ENCODE measurements at regions not wholly inside any gene's neighbourhood (a gene's known extent, or its start where the extent isn't known, plus 50 kb on each side); places are given as distances from the start of the nearest gene placed in this dataset.

- in situ Hi-C loops (cut with HindIII; ENCODE audit: low pct_ligation_motif_present, low pct_unique_long_range_greater_than_20kb, low sequenced_read_pairs): no loop called here
- DNase-seq: no peak
Observed at GRCh38 chr7:94284104-94284503, 110.6 kb upstream of the COL1A2 start.

DNA sequence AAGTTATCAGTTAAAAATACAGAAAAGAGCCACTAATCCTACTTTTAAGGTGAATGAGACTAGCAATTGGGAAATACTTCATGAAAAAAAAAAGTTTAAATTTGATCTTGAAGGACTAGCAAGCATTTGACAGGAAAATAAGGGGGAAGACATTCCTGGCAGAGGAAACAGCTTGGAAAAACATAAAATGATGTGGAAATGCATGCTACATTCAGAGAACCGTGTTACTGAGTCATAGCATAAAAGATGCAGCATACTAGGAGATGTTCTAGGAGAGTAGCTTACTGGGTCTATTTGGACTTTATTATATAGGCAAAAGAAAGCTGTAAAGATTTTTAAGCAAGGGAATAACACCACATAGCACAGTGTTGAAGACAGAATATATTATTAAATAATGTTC lies 108.6 kb upstream of the COL1A2 start:
- in situ Hi-C loops (cut with HindIII; ENCODE audit: low pct_ligation_motif_present, low pct_unique_long_range_greater_than_20kb, low sequenced_read_pairs): no loop called here
- DNase-seq: no peak

GRCh38 chr7:94288096-94288495 lies 106.6 kb upstream of the COL1A2 start:
- no peak for DNase-seq
- in situ Hi-C loops (cut with HindIII; ENCODE audit: low pct_ligation_motif_present, low pct_unique_long_range_greater_than_20kb, low sequenced_read_pairs): no loop called here

- DNase-seq: peak; percentile 89
- in situ Hi-C loops (cut with HindIII; ENCODE audit: low pct_ligation_motif_present, low pct_unique_long_range_greater_than_20kb, low sequenced_read_pairs): no loop called here
Observed at GRCh38 chr7:94289071-94289470, 105.6 kb upstream of the COL1A2 start.

GRCh38 chr7:94294471-94295131 lies 100.1 kb upstream of the COL1A2 start:
- no peak for DNase-seq
- in situ Hi-C loops (cut with HindIII; ENCODE audit: low pct_ligation_motif_present, low pct_unique_long_range_greater_than_20kb, low sequenced_read_pairs): no loop called here

GRCh38 chr7:94295850-94296249 lies 98.8 kb upstream of the COL1A2 start:
- in situ Hi-C loops (cut with HindIII; ENCODE audit: low pct_ligation_motif_present, low pct_unique_long_range_greater_than_20kb, low sequenced_read_pairs): no loop called here
- DNase-seq: peak; percentile 69

DNA sequence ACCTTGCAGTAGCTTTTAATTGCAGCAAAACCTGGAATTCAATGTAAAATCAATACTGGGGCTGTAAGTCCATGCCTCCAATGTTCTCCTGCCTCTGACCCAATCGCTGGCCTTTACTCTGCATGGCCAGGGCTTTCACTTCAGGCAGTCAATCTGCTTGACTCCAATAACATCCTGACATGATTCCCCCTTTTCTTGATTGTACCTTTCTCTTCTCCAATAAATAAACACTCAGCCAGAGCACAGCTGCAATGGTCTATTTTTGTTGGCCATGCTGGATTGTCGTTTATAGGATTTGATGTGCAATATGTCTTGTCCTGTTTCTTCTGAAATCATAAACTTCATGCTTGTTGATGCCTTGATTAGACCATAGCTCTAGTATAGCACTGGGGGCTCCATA lies 97.8 kb upstream of the COL1A2 start:
- DNase-seq: no peak
- in situ Hi-C loops (cut with HindIII; ENCODE audit: low pct_ligation_motif_present, low pct_unique_long_range_greater_than_20kb, low sequenced_read_pairs): no loop called here

- in situ Hi-C loops (cut with HindIII; ENCODE audit: low pct_ligation_motif_present, low pct_unique_long_range_greater_than_20kb, low sequenced_read_pairs): no loop called here
- DNase-seq: no peak
Observed at GRCh38 chr7:94297397-94297838, 97.3 kb upstream of the COL1A2 start.

DNA sequence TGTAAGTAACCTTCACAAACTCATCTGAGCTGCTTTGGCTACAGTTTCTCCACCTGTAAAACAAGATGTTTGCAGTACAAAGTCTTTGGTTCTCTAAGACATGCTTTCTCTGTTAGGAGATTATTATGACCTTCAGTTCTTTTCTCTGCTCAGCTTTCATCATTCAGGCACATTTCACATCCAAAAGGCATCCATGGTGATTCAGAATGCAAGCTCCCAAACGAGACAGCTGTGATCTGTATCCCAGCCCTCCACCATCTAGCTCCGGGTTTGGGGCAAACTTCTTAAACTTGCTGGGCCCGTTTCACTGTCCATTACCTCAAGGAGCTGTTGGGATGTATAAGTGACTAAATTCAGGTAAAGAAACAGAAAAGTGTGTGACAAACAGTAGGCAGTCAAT lies 95.8 kb upstream of the COL1A2 start:
- no peak for DNase-seq
- in situ Hi-C loops (cut with HindIII; ENCODE audit: low pct_ligation_motif_present, low pct_unique_long_range_greater_than_20kb, low sequenced_read_pairs): no loop called here

- in situ Hi-C loops (cut with HindIII; ENCODE audit: low pct_ligation_motif_present, low pct_unique_long_range_greater_than_20kb, low sequenced_read_pairs): no loop called here
- no peak for DNase-seq
Observed at GRCh38 chr7:94300176-94300835, 94.4 kb upstream of the COL1A2 start.

GRCh38 chr7:94301024-94301586 lies 93.6 kb upstream of the COL1A2 start:
- in situ Hi-C loops (cut with HindIII; ENCODE audit: low pct_ligation_motif_present, low pct_unique_long_range_greater_than_20kb, low sequenced_read_pairs): no loop called here
- peak; percentile 99 for DNase-seq

DNA sequence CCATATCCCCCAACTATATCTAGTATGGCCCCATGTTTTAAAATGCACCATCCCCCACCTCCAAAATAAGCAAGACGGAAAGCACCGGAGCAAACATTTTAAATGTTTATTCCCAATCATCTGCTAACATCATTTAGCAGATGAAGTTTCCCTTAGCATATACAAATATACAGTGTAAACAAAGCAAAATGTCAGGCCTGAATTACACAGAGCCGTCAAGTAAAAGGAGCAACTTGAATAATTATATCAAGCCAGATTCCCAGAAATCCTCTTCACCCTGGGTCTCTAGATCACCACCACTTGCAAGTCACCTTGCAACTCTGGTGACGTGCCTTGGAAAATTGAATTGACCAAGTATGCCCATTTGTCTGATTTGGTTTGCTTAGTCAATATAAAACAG lies 91.6 kb upstream of the COL1A2 start:
- in situ Hi-C loops (cut with HindIII; ENCODE audit: low pct_ligation_motif_present, low pct_unique_long_range_greater_than_20kb, low sequenced_read_pairs): no loop called here
- no peak for DNase-seq

DNA sequence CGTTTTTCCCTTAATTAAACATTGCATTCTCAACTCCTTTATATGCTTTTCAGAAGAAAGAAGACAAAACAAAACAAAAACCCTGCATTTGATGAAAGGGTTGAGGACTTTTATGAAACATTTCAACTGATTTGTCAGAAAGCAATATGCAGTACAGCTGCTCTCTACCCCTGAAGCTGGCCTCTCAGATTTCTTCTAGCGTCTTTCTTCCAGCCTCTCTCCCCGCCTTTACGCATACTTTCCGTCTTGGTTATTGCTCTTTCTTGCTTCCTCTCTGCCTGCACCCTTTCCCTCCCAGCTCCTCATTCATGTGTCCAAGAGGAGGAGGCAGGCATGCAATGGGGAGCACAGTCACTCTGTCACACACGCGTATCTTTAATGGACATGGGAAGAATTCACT lies 91.0 kb upstream of the COL1A2 start:
- in situ Hi-C loops (cut with HindIII; ENCODE audit: low pct_ligation_motif_present, low pct_unique_long_range_greater_than_20kb, low sequenced_read_pairs): no loop called here
- no peak for DNase-seq

DNA sequence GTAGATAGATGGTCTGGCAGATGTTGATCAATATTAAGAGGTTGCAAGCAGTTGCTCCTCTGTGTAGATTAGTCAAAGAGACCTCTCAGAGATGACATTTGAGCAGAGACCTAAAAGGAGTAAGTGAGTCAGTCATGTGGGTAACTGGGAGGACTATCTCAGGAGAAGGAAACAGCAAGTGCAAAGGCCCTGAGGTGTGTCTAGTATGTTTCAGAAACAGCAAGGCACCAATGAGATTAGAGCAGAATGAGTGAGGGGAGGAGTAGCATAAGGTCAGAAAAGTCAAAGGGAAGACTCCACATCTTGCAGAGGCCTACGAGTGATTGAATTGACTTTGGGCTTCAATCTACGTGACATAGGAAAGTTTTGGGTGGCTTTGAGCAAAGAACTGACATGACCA lies 89.8 kb upstream of the COL1A2 start:
- no peak for DNase-seq
- in situ Hi-C loops (cut with HindIII; ENCODE audit: low pct_ligation_motif_present, low pct_unique_long_range_greater_than_20kb, low sequenced_read_pairs): no loop called here

DNA sequence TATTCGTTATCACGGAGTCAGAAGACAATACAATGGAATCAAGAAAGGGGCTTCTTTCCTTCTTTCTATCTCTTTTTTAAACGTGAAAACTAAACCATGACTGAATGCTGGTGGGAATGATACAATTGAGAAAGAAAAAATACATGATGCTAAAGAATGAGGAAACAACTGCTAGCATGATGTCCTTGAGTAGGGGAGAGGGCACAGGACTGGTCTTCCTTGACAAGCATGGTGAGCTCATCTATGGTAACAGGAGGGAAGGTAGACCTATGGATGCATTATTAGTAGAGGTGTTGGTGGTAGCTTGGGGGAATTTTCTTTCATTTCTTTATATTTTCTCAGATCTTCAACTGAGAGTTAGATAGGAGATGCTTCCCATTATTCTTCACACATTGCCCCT lies 88.9 kb upstream of the COL1A2 start:
- in situ Hi-C loops (cut with HindIII; ENCODE audit: low pct_ligation_motif_present, low pct_unique_long_range_greater_than_20kb, low sequenced_read_pairs): no loop called here
- no peak for DNase-seq

DNA sequence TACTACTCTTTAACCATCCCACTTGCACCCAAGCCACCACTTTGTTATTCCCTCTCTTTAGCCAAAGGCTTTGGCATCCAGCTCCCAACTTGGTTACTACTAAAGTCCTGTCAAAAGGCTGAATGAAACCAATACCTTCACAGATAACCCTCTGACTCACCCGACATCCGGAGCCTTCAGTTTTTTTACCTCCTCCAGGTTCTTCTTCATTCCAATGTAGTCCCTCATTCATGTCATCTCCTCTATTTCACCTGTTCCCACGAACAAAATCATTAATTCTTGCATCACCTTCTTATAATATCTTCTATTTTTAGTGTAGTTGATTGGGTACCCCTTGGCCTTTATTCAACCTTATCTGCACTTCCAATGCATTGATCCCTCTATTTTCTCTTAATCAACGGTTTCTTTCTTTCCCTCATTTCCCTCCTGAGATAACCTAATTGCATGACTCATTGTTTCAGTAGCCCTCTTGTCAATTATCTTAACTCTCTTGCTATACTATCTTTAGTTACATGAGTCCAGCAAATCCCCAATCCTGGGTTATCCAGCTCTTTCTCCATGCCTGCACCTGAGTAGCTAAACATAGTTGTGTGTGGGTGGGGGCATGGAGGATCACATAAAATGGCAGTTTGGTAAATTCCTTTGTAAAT lies 87.2 kb upstream of the COL1A2 start:
- no peak for DNase-seq
- in situ Hi-C loops (cut with HindIII; ENCODE audit: low pct_ligation_motif_present, low pct_unique_long_range_greater_than_20kb, low sequenced_read_pairs): no loop called here

DNA sequence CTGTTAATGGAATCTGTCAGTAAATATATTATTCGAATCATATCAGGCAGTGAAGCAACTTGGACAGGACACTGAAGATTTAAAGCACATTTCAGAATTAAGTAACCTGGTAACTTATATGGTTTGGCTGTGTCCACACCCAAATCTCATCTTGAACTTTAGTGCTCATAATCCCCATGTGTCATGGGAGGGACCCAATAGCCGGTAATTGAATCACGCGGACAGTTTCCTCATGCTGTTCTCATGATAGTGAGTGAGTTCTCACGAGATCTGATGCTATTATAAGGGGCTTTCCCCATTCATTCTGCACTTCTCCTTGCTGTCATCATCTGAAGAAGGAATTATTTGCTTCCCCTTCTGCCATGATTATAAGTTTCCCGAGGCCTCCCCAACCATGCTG lies 83.2 kb upstream of the COL1A2 start:
- in situ Hi-C loops (cut with HindIII; ENCODE audit: low pct_ligation_motif_present, low pct_unique_long_range_greater_than_20kb, low sequenced_read_pairs): no loop called here
- no peak for DNase-seq

- in situ Hi-C loops (cut with HindIII; ENCODE audit: low pct_ligation_motif_present, low pct_unique_long_range_greater_than_20kb, low sequenced_read_pairs): no loop called here
- no peak for DNase-seq
Observed at GRCh38 chr7:94313926-94314325, 80.8 kb upstream of the COL1A2 start.
